ENCODE measurements at regions not wholly inside any gene's neighbourhood (a gene's known extent, or its start where the extent isn't known, plus 50 kb on each side); places are given as distances from the start of the nearest gene placed in this dataset.
"Not testable (repeated sequence)": the region's sequence is repeated elsewhere in the genome, so short reads cannot be mapped to it uniquely, and the experiment has no call there.

GRCh38 chr4:14002331-14002730, 374.8 kb upstream of the BOD1L1 start:
- not testable (repeated sequence) for TF ChIP-seq CTCF, POLR2A (IDR thresholded peaks at IDR 0.05)

Measured in adrenal gland (tissue), 5 donors.